ENCODE measurements at regions not wholly inside any gene's neighbourhood (a gene's known extent, or its start where the extent isn't known, plus 50 kb on each side); places are given as distances from the start of the nearest gene placed in this dataset.

DNA sequence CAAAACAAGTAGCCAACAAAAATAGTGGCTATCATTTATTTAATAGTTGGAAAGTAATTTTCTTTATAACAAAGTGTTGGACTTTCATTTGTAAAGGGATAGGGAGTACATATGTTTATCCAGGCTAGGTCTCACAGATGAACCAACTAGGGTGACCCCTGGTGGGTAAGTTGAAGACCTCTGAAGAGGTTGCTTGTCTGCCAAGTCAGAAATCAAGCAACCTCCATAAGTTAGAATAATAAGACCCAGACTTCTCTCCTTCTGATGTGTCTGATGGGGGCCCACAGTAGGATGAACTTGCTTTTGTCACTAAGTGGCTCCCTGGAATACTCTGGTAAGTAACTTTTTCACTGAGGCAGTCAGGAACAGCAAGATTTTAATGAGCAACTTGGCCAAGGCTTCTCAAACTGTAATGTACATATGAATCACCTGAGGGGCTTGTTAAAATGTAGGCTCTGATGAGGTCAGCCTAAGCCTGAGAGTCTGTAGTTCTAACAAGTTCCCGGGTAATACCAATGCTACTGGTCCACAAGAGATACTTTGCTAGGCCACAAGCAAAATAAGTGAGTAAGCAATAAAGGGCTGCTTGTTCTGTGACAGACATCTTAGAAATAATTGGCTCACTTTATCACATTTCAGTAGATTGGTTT is 319.6 kb downstream of the PIK3C3 start:
- TF ChIP-seq, protein P1, sequence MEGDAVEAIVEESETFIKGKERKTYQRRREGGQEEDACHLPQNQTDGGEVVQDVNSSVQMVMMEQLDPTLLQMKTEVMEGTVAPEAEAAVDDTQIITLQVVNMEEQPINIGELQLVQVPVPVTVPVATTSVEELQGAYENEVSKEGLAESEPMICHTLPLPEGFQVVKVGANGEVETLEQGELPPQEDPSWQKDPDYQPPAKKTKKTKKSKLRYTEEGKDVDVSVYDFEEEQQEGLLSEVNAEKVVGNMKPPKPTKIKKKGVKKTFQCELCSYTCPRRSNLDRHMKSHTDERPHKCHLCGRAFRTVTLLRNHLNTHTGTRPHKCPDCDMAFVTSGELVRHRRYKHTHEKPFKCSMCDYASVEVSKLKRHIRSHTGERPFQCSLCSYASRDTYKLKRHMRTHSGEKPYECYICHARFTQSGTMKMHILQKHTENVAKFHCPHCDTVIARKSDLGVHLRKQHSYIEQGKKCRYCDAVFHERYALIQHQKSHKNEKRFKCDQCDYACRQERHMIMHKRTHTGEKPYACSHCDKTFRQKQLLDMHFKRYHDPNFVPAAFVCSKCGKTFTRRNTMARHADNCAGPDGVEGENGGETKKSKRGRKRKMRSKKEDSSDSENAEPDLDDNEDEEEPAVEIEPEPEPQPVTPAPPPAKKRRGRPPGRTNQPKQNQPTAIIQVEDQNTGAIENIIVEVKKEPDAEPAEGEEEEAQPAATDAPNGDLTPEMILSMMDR (IDR thresholded peaks at IDR 0.05), result peak in 1 of 4 donors; percentile 9
- TF ChIP-seq POLR2A (IDR thresholded peaks at IDR 0.05), result no peak
